IMR-90 (cell line): ENCODE measurements at regions not wholly inside any gene's neighbourhood (a gene's known extent, or its start where the extent isn't known, plus 50 kb on each side); places are given as distances from the start of the nearest gene placed in this dataset.

ENCODE experiments used
- ATAC-seq: fragments of 200-7000 bp; cut with Tn5 transposase; 2 replicates; pipeline ENCODE4 v1.9.1; 2020; ENCODE audit warnings: low read depth, mild to moderate bottlenecking, moderate library complexity
- BruUV-seq: library from RNA; stranded (reverse); fragments of 400-500 nt; replicated peaks from 2 replicates; lab custom pipeline; 2021; lab: Mats Ljungman, UMichigan
- CTCF ChIA-PET: fragments of 300-600 bp; formaldehyde crosslinking; extraction: SDS; loops from one replicate; lab custom pipeline; 2021; ENCODE audit warnings: antibody characterized with exemption; lab: Yijun Ruan, JAX
- POLR2A ChIA-PET: fragments of 300-600 bp; sonication (Branson Sonifier 250); formaldehyde crosslinking; loops from one replicate; lab custom pipeline; 2022; ENCODE audit warnings: antibody characterized with exemption; ENCODE audit not compliant: unreplicated experiment; lab: Charles Lee
- DNase-seq: peaks from one replicate; pipeline ENCODE4 v3.0.0; 2013
- H2AFZ ChIP-seq: replicated peaks from 2 replicates; pipeline ENCODE3; 2013; ENCODE audit warnings: low read length, mild to moderate bottlenecking; ENCODE audit not compliant: poor library complexity
- H2AK5ac ChIP-seq: 2 replicates; pipeline ENCODE4 v1.6.1; 2013; ENCODE audit warnings: low read depth, low read length, inconsistent platforms
- H2AK9ac ChIP-seq: replicated peaks from 2 replicates; pipeline ENCODE3; 2013; ENCODE audit warnings: mild to moderate bottlenecking, low read depth, low read length, moderate library complexity; ENCODE audit not compliant: poor library complexity
- H2BK120ac ChIP-seq: 2 replicates; pipeline ENCODE4 v1.6.1; 2013; ENCODE audit warnings: low read depth, low read length, inconsistent platforms
- H2BK15ac ChIP-seq: 3 replicates; pipeline ENCODE4 v1.6.1; 2013; ENCODE audit warnings: low read depth, low read length, inconsistent platforms
- H2BK20ac ChIP-seq: 2 replicates; pipeline ENCODE4 v1.6.1; 2013; ENCODE audit warnings: low read depth, mild to moderate bottlenecking, inconsistent platforms, low read length, moderate library complexity
- H2BK5ac ChIP-seq: 2 replicates; pipeline ENCODE4 v1.6.1; 2013; ENCODE audit warnings: mild to moderate bottlenecking, low read depth, low read length, inconsistent platforms; ENCODE audit not compliant: poor library complexity, severe bottlenecking
- H3K14ac ChIP-seq: replicated peaks from 2 replicates; pipeline ENCODE4 v1.6.1; 2013; ENCODE audit warnings: low read depth, low read length, inconsistent platforms
- H3K18ac ChIP-seq: 2 replicates; pipeline ENCODE4 v1.6.1; 2013; ENCODE audit warnings: low read depth, low read length, control low read depth
- H3K23ac ChIP-seq: 2 replicates; pipeline ENCODE4 v1.6.1; 2013; ENCODE audit warnings: low read depth, low read length, inconsistent platforms
- H3K27ac ChIP-seq: 2 replicates; pipeline ENCODE4 v1.5.1; 2013; ENCODE audit warnings: mild to moderate bottlenecking, control low read depth, low read length; ENCODE audit not compliant: insufficient read depth
- H3K27me3 ChIP-seq: 2 replicates; pipeline ENCODE4 v1.6.1; 2013; ENCODE audit warnings: low read length; ENCODE audit not compliant: control insufficient read depth, insufficient read depth
- H3K36me3 ChIP-seq: 2 replicates; pipeline ENCODE4 v1.6.1; 2013; ENCODE audit warnings: low read length, mixed read lengths; ENCODE audit not compliant: control insufficient read depth, insufficient read depth
- H3K4ac ChIP-seq: 2 replicates; pipeline ENCODE4 v1.6.1; 2013; ENCODE audit warnings: low read depth, low read length, inconsistent platforms
- H3K4me1 ChIP-seq: 2 replicates; pipeline ENCODE4 v1.6.1; 2013; ENCODE audit warnings: low read length, mixed read lengths; ENCODE audit not compliant: control insufficient read depth, insufficient read depth
- H3K4me2 ChIP-seq: 2 replicates; pipeline ENCODE4 v1.6.1; 2013; ENCODE audit warnings: low read depth, mild to moderate bottlenecking, control low read depth, low read length, moderate library complexity
- H3K4me3 ChIP-seq: 2 replicates; pipeline ENCODE4 v1.5.1; 2013; ENCODE audit warnings: low read depth, mild to moderate bottlenecking, control low read depth, low read length, moderate library complexity; ENCODE audit not compliant: insufficient read depth
- H3K56ac ChIP-seq: 2 replicates; pipeline ENCODE4 v1.6.1; 2013; ENCODE audit warnings: low read length, inconsistent platforms; ENCODE audit not compliant: insufficient read depth; ENCODE audit errors: extremely low read depth
- H3K79me1 ChIP-seq, 2 experiments: 2 replicates each; pipeline ENCODE4 v1.6.1; 2013; ENCODE audit warnings: low read length in 2 of 2, inconsistent platforms in 1 of 2, low read depth in 1 of 2
- H3K9ac ChIP-seq: 2 replicates; pipeline ENCODE4 v1.6.1; 2013; ENCODE audit warnings: low read depth, low read length, control low read depth
- H3K9me1 ChIP-seq: 2 replicates; pipeline ENCODE4 v1.6.1; 2013; ENCODE audit warnings: low read length, inconsistent platforms; ENCODE audit not compliant: insufficient read depth
- H3K9me3 ChIP-seq: 2 replicates; pipeline ENCODE4 v1.6.1; 2013; ENCODE audit warnings: low read length; ENCODE audit not compliant: control insufficient read depth, insufficient read depth
- H4K20me1 ChIP-seq: 2 replicates; pipeline ENCODE4 v1.6.1; 2013; ENCODE audit warnings: low read length, inconsistent platforms; ENCODE audit not compliant: insufficient read depth
- H4K5ac ChIP-seq: 2 replicates; pipeline ENCODE4 v1.6.1; 2013; ENCODE audit warnings: mild to moderate bottlenecking, low read depth, low read length, control low read depth
- H4K8ac ChIP-seq, 2 experiments: 2 replicates each; pipeline ENCODE4 v1.6.1; 2013; ENCODE audit warnings: low read depth in 2 of 2, low read length in 2 of 2, control low read depth in 1 of 2, inconsistent platforms in 1 of 2
- H4K91ac ChIP-seq: 2 replicates; pipeline ENCODE4 v1.6.1; 2013; ENCODE audit warnings: low read depth, low read length, inconsistent platforms; ENCODE audit not compliant: insufficient read depth
- BHLHE40 ChIP-seq: fragments of 150-350 bp; IDR thresholded peaks from 2 replicates; pipeline ENCODE4 v1.6.1; 2016; ENCODE audit warnings: mild to moderate bottlenecking, low read depth, low read length
- CEBPB ChIP-seq: IDR thresholded peaks from 2 replicates; pipeline ENCODE4 v1.6.1; 2012; ENCODE audit warnings: low read depth, low read length, improper control_type of control experiment
- CHD1 ChIP-seq: IDR thresholded peaks from 2 replicates; pipeline ENCODE4 v1.6.1; 2012; ENCODE audit warnings: low read depth, low read length, improper control_type of control experiment
- FOS ChIP-seq: fragments of 150-350 bp; IDR thresholded peaks from 2 replicates; pipeline ENCODE4 v1.6.1; 2016; ENCODE audit warnings: low read depth, low read length
- MAZ ChIP-seq: IDR thresholded peaks from 2 replicates; pipeline ENCODE4 v1.6.1; 2012; ENCODE audit warnings: low read depth, mild to moderate bottlenecking, low read length, improper control_type of control experiment, moderate library complexity, borderline replicate concordance
- MXI1 ChIP-seq: IDR thresholded peaks from 2 replicates; pipeline ENCODE4 v1.6.1; 2012; ENCODE audit warnings: low read depth, mild to moderate bottlenecking, low read length, moderate library complexity, borderline replicate concordance
- RAD21 ChIP-seq: IDR thresholded peaks from 2 replicates; pipeline ENCODE4 v1.6.1; 2012; ENCODE audit warnings: low read length, improper control_type of control experiment
- RCOR1 ChIP-seq: IDR thresholded peaks from 2 replicates; pipeline ENCODE4 v1.6.1; 2012; ENCODE audit warnings: mild to moderate bottlenecking, low read length, improper control_type of control experiment; ENCODE audit not compliant: insufficient replicate concordance
- RFX5 ChIP-seq: IDR thresholded peaks from 2 replicates; pipeline ENCODE4 v1.8.0; 2012; ENCODE audit warnings: low read depth, mild to moderate bottlenecking, low read length, moderate library complexity
- SMC3 ChIP-seq: fragments of 150-350 bp; IDR thresholded peaks from 2 replicates; pipeline ENCODE4 v1.6.1; 2016; ENCODE audit warnings: low read depth, mild to moderate bottlenecking, antibody characterized with exemption, low read length, moderate library complexity
- USF2 ChIP-seq: fragments of 150-350 bp; IDR thresholded peaks from 2 replicates; pipeline ENCODE4 v1.6.1; 2017; ENCODE audit warnings: mild to moderate bottlenecking, antibody characterized with exemption, low read length, low read depth
- WGBS, 2 experiments: methylation state at CpG; one replicate each; pipeline versions ENCODE4 v1.1.5 to v1.1.7; 2013; ENCODE audit warnings: missing lambda C conversion rate in 2 of 2; ENCODE audit not compliant: insufficient read length in 1 of 2; ENCODE audit errors: extremely low coverage in 2 of 2; 5-methylcytosine and 5-hydroxymethylcytosine counted together
- dilution Hi-C: fragments of 300-500 bp; cut with HindIII; formaldehyde crosslinking; loops from one replicate; pipeline ENCODE4 v1.14.3; 2018; ENCODE audit warnings: low sequenced_read_pairs; ENCODE audit not compliant: unreplicated experiment
- in situ Hi-C: fragments of 300-500 bp; cut with MboI; formaldehyde crosslinking; loops from 3 replicates; pipeline ENCODE4 v1.14.3; 2019; ENCODE audit warnings: low sequenced_read_pairs, inconsistent platforms, mixed read lengths
- intact Hi-C: fragments of 100-400 bp; cut with micrococcal nuclease; formaldehyde crosslinking; loops from 2 replicates; pipeline ENCODE4 v1.10.0; 2022
- TF ChIP-seq, protein P1 (sequence below): fragments of 150-350 bp; IDR thresholded peaks from 2 replicates; pipeline ENCODE4 v1.6.1; 2016; ENCODE audit warnings: low read depth, mild to moderate bottlenecking, low read length, moderate library complexity, borderline replicate concordance
- TF ChIP-seq, protein P2 (sequence below): conservative IDR thresholded peaks from 2 replicates; pipeline ENCODE4 v1.5.1; 2012; ENCODE audit warnings: mild to moderate bottlenecking, low read depth, low read length, improper control_type of control experiment

- TF ChIP-seq CEBPB, result no peak
- no peak for TF ChIP-seq CHD1
- TF ChIP-seq, protein P1, sequence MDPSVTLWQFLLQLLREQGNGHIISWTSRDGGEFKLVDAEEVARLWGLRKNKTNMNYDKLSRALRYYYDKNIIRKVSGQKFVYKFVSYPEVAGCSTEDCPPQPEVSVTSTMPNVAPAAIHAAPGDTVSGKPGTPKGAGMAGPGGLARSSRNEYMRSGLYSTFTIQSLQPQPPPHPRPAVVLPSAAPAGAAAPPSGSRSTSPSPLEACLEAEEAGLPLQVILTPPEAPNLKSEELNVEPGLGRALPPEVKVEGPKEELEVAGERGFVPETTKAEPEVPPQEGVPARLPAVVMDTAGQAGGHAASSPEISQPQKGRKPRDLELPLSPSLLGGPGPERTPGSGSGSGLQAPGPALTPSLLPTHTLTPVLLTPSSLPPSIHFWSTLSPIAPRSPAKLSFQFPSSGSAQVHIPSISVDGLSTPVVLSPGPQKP, result no peak
These were observed 313.1 kb upstream of the ZNF32 start (continued) for GRCh38 chr10:43961523-43962345.

GRCh38 chr10:43960981-43961380 lies 312.3 kb upstream of the ZNF32 start:
- no peak overlapping the region for H3K4ac ChIP-seq
- 100% methylated on average over 2 of the region's 4 CpGs; no CpG with 5 or more reads in 1 of the 2 experiments for WGBS, 2 experiments
- DNase-seq, result no peak
- no peak overlapping the region for H2AK5ac ChIP-seq
- H3K18ac ChIP-seq, result no peak overlapping the region
- no peak overlapping the region for H3K9ac ChIP-seq
- no peaks in the 10 kb centered on the region for H3K36me3 ChIP-seq
- H2BK15ac ChIP-seq, result no peak overlapping the region
- POLR2A ChIA-PET, result no interaction called here
- H3K9me1 ChIP-seq, result peaks cover 8% of the 10 kb centered on the region; the same call in 1 of the 2 replicates
- in situ Hi-C loops (no loop called here), dilution Hi-C loops (no loop called here), intact Hi-C loops (no loop called here)
- no peak overlapping the region for H2BK20ac ChIP-seq
- H3K4me1 ChIP-seq, result peaks cover 7% of the 10 kb centered on the region; the same call in 1 of the 2 replicates
- H2AK9ac ChIP-seq, result no peak overlapping the region
- TF ChIP-seq RCOR1 (no peak), BHLHE40 (no peak), RFX5 (no peak), SMC3 (no peak), RAD21 (no peak), MAZ (no peak), FOS (no peak), USF2 (no peak), MXI1 (no peak)
- TF ChIP-seq, protein P2, sequence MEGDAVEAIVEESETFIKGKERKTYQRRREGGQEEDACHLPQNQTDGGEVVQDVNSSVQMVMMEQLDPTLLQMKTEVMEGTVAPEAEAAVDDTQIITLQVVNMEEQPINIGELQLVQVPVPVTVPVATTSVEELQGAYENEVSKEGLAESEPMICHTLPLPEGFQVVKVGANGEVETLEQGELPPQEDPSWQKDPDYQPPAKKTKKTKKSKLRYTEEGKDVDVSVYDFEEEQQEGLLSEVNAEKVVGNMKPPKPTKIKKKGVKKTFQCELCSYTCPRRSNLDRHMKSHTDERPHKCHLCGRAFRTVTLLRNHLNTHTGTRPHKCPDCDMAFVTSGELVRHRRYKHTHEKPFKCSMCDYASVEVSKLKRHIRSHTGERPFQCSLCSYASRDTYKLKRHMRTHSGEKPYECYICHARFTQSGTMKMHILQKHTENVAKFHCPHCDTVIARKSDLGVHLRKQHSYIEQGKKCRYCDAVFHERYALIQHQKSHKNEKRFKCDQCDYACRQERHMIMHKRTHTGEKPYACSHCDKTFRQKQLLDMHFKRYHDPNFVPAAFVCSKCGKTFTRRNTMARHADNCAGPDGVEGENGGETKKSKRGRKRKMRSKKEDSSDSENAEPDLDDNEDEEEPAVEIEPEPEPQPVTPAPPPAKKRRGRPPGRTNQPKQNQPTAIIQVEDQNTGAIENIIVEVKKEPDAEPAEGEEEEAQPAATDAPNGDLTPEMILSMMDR, result no peak
- H3K9me3 ChIP-seq, result no peaks in the 10 kb centered on the region
- no peak overlapping the region for H4K8ac ChIP-seq
- no peak overlapping the region for H3K27ac ChIP-seq
- no peak overlapping the region for H2BK120ac ChIP-seq
- no peak overlapping the region for H4K5ac ChIP-seq
- no peak overlapping the region for H3K4me2 ChIP-seq
- CTCF ChIA-PET, result interaction anchor here (1.1 kb wide), 1 partner anchor 9 kb away, joined by 3 read pairs; no protein-coding TSS in a partner anchor
- no peaks in the 10 kb centered on the region for H4K20me1 ChIP-seq
- no peak overlapping the region for H2AFZ ChIP-seq
- H3K56ac ChIP-seq, result no peak overlapping the region
- BruUV-seq, result no TSS peak
- no peak overlapping the region for H2BK5ac ChIP-seq
- H3K27me3 ChIP-seq, result peaks cover 24% of the 10 kb centered on the region
- H3K23ac ChIP-seq, result no peak overlapping the region
- no peak overlapping the region for H3K14ac ChIP-seq
- H3K79me1 ChIP-seq, result no peaks in the 10 kb centered on the region
- no peak overlapping the region for H4K91ac ChIP-seq
- no peak for ATAC-seq
- H3K4me3 ChIP-seq, result no peak overlapping the region
